Activated CD4-positive, alpha-beta T cell treated with anti-CD3 and anti-CD28 coated beads, Interleukin-2, Interleukin-4, amounts not matched to agents 100 ng/mL and 50 ng/mL, durations not matched to agents 16 hours and 8 hours (primary cell): ENCODE measurements at regions not wholly inside any gene's neighbourhood (a gene's known extent, or its start where the extent isn't known, plus 50 kb on each side); places are given as distances from the start of the nearest gene placed in this dataset.
"Not testable (repeated sequence)": the region's sequence is repeated elsewhere in the genome, so short reads cannot be mapped to it uniquely, and the experiment has no call there.

Experiments
- DNase-seq: peaks from one replicate; pipeline ENCODE4 v3.0.0-alpha.2; 2020; ENCODE audit warnings: low spot score

GRCh38 chr19:20388706-20389225 is 176.8 kb downstream of the ZNF737 start:
- DNase-seq: no peak

GRCh38 chr19:20385061-20385460 is 180.5 kb downstream of the ZNF737 start:
- no peak for DNase-seq

GRCh38 chr19:20371911-20372310 is 193.7 kb downstream of the ZNF737 start:
- no peak for DNase-seq

GRCh38 chr19:20371304-20371703 is 194.3 kb downstream of the ZNF737 start:
- DNase-seq: not testable (repeated sequence)

- no peak for DNase-seq
Observed at GRCh38 chr19:20367811-20368294, 197.7 kb downstream of the ZNF737 start.

- DNase-seq: no peak
Observed at GRCh38 chr19:20365146-20365545, 198.1 kb downstream of the ZNF486 start.

- no peak for DNase-seq
Observed at GRCh38 chr19:20359933-20360720, 193.1 kb downstream of the ZNF486 start.

- not testable (repeated sequence) for DNase-seq
Observed at GRCh38 chr19:20358841-20359465, 191.9 kb downstream of the ZNF486 start.

- DNase-seq: no peak
Observed at GRCh38 chr19:20357921-20358320, 190.9 kb downstream of the ZNF486 start.

- DNase-seq: no peak
Observed at GRCh38 chr19:20351244-20351643, 184.2 kb downstream of the ZNF486 start.

GRCh38 chr19:20349206-20349605 is 182.2 kb downstream of the ZNF486 start:
- DNase-seq: no peak

- no peak for DNase-seq
Observed at GRCh38 chr19:20339444-20339843, 172.4 kb downstream of the ZNF486 start.

GRCh38 chr19:20334760-20335159 is 167.7 kb downstream of the ZNF486 start:
- DNase-seq: no peak

GRCh38 chr19:20333508-20333907 is 166.5 kb downstream of the ZNF486 start:
- DNase-seq: no peak

GRCh38 chr19:20325151-20325550 is 158.1 kb downstream of the ZNF486 start:
- DNase-seq: no peak

GRCh38 chr19:20321139-20321763 is 154.2 kb downstream of the ZNF486 start:
- no peak for DNase-seq

GRCh38 chr19:20320191-20320590 is 153.2 kb downstream of the ZNF486 start:
- no peak for DNase-seq

GRCh38 chr19:20318616-20319015 is 151.6 kb downstream of the ZNF486 start:
- no peak for DNase-seq

GRCh38 chr19:20315543-20315942 is 148.5 kb downstream of the ZNF486 start:
- DNase-seq: no peak

GRCh38 chr19:20313894-20314293 is 146.9 kb downstream of the ZNF486 start:
- DNase-seq: no peak

- DNase-seq: no peak
Observed at GRCh38 chr19:20307127-20307526, 140.1 kb downstream of the ZNF486 start.

- not testable (repeated sequence) for DNase-seq
Observed at GRCh38 chr19:20296314-20296713, 129.3 kb downstream of the ZNF486 start.

- DNase-seq: no peak
Observed at GRCh38 chr19:20294181-20294580, 127.2 kb downstream of the ZNF486 start.
